ENCODE measurements at regions not wholly inside any gene's neighbourhood (a gene's known extent, or its start where the extent isn't known, plus 50 kb on each side); places are given as distances from the start of the nearest gene placed in this dataset.
A peak's percentile ranks its signal among the peaks of the same experiment; 100 is the strongest.

GRCh38 chr5:96529559-96529958 is 96.5 kb upstream of the PCSK1 start:
- DNase-seq (ENCODE audit: low read depth) = no peak
- no peak overlapping the region for H3K4me3 ChIP-seq (ENCODE audit: low read depth, low read length)
- TF ChIP-seq CTCF (IDR thresholded peaks at IDR 0.05; ENCODE audit: insufficient read depth, low read depth, low read length) = no peak

- H3K4me3 ChIP-seq (ENCODE audit: low read depth, low read length) = no peak overlapping the region
- no peak for DNase-seq (ENCODE audit: low read depth)
- no peak for TF ChIP-seq CTCF (IDR thresholded peaks at IDR 0.05; ENCODE audit: insufficient read depth, low read depth, low read length)
Observed at GRCh38 chr5:96530901-96531300, 97.9 kb upstream of the PCSK1 start.

GRCh38 chr5:96533371-96533770 is 100.3 kb upstream of the PCSK1 start:
- no peak for DNase-seq (ENCODE audit: low read depth)
- no peak for TF ChIP-seq CTCF (IDR thresholded peaks at IDR 0.05; ENCODE audit: insufficient read depth, low read depth, low read length)
- H3K4me3 ChIP-seq (ENCODE audit: low read depth, low read length) = no peak overlapping the region

- no peak for TF ChIP-seq CTCF (IDR thresholded peaks at IDR 0.05; ENCODE audit: insufficient read depth, low read depth, low read length)
- DNase-seq (ENCODE audit: low read depth) = peak; percentile 66
Observed at GRCh38 chr5:96537386-96537785, 104.3 kb upstream of the PCSK1 start.

GRCh38 chr5:96538808-96539250 is 105.8 kb upstream of the PCSK1 start:
- no peak for TF ChIP-seq CTCF (IDR thresholded peaks at IDR 0.05; ENCODE audit: insufficient read depth, low read depth, low read length)
- H3K4me3 ChIP-seq (ENCODE audit: low read depth, low read length) = no peak overlapping the region
- peak; percentile 43 for DNase-seq (ENCODE audit: low read depth)

More at GRCh38 chr5:96537386-96537785, 104.3 kb upstream of the PCSK1 start:
- no peak overlapping the region for H3K4me3 ChIP-seq (ENCODE audit: low read depth, low read length)

GRCh38 chr5:96546120-96546519 is 113.1 kb upstream of the PCSK1 start:
- H3K4me3 ChIP-seq (ENCODE audit: low read depth, low read length) = no peak overlapping the region
- no peak for DNase-seq (ENCODE audit: low read depth)
- TF ChIP-seq CTCF (IDR thresholded peaks at IDR 0.05; ENCODE audit: insufficient read depth, low read depth, low read length) = no peak

GRCh38 chr5:96547486-96547885 is 114.4 kb upstream of the PCSK1 start:
- DNase-seq (ENCODE audit: low read depth) = no peak
- no peak overlapping the region for H3K4me3 ChIP-seq (ENCODE audit: low read depth, low read length)
- TF ChIP-seq CTCF (IDR thresholded peaks at IDR 0.05; ENCODE audit: insufficient read depth, low read depth, low read length) = no peak

Measured in fibroblast of villous mesenchyme (primary cell).